ENCODE measurements at regions not wholly inside any gene's neighbourhood (a gene's known extent, or its start where the extent isn't known, plus 50 kb on each side); places are given as distances from the start of the nearest gene placed in this dataset.

GRCh38 chr11:103584021-103584420 lies 452.4 kb upstream of the DDI1 start:
- Histone ChIP-seq H3K27ac (ENCODE audit: low read length) (no peak overlapping the region), H3K9me3 (ENCODE audit: control insufficient read depth, low read depth, low read length) (no peaks in the 10 kb centered on the region), H3K4me1 (ENCODE audit: control insufficient read depth, insufficient read depth, low read length) (peaks cover 5% of the 10 kb centered on the region), H3K27me3 (ENCODE audit: control insufficient read depth, insufficient read depth, low read length) (no peaks in the 10 kb centered on the region), H3K36me3 (ENCODE audit: control insufficient read depth, insufficient read depth, low read length) (no peaks in the 10 kb centered on the region), H3K4me3 (ENCODE audit: low read length) (no peak overlapping the region)
- no peak for DNase-seq
- WGBS (ENCODE audit: insufficient coverage, low lambda C conversion rate), result 80% methylated on average over 1 of the region's 2 CpGs

GRCh38 chr11:103584720-103585119 lies 451.7 kb upstream of the DDI1 start:
- WGBS (ENCODE audit: insufficient coverage, low lambda C conversion rate), result no CpG with 5 or more reads among the region's 1 CpG
- H3K27ac ChIP-seq (ENCODE audit: low read length), result no peak overlapping the region

GRCh38 chr11:103585401-103585800 lies 451.0 kb upstream of the DDI1 start:
- Histone ChIP-seq H3K9me3 (ENCODE audit: control insufficient read depth, low read depth, low read length) (no peaks in the 10 kb centered on the region), H3K27me3 (ENCODE audit: control insufficient read depth, insufficient read depth, low read length) (no peaks in the 10 kb centered on the region), H3K36me3 (ENCODE audit: control insufficient read depth, insufficient read depth, low read length) (no peaks in the 10 kb centered on the region), H3K27ac (ENCODE audit: low read length) (no peak overlapping the region), H3K4me3 (ENCODE audit: low read length) (no peak overlapping the region), H3K4me1 (ENCODE audit: control insufficient read depth, insufficient read depth, low read length) (peaks cover 5% of the 10 kb centered on the region)
- no peak for DNase-seq
- WGBS (ENCODE audit: insufficient coverage, low lambda C conversion rate), result no CpG with 5 or more reads among the region's 2 CpGs

More at GRCh38 chr11:103584720-103585119, 451.7 kb upstream of the DDI1 start:
- Histone ChIP-seq H3K9me3 (ENCODE audit: control insufficient read depth, low read depth, low read length) (no peaks in the 10 kb centered on the region), H3K27me3 (ENCODE audit: control insufficient read depth, insufficient read depth, low read length) (no peaks in the 10 kb centered on the region), H3K36me3 (ENCODE audit: control insufficient read depth, insufficient read depth, low read length) (no peaks in the 10 kb centered on the region), H3K4me3 (ENCODE audit: low read length) (no peak overlapping the region), H3K4me1 (ENCODE audit: control insufficient read depth, insufficient read depth, low read length) (peaks cover 5% of the 10 kb centered on the region)
- no peak for DNase-seq

GRCh38 chr11:103585911-103586310 lies 450.5 kb upstream of the DDI1 start:
- WGBS (ENCODE audit: insufficient coverage, low lambda C conversion rate), result 0% methylated on average over 1 of the region's 5 CpGs
- no peak for DNase-seq
- Histone ChIP-seq H3K36me3 (ENCODE audit: control insufficient read depth, insufficient read depth, low read length) (no peaks in the 10 kb centered on the region), H3K4me1 (ENCODE audit: control insufficient read depth, insufficient read depth, low read length) (peaks cover 5% of the 10 kb centered on the region), H3K27ac (ENCODE audit: low read length) (no peak overlapping the region), H3K9me3 (ENCODE audit: control insufficient read depth, low read depth, low read length) (no peaks in the 10 kb centered on the region), H3K27me3 (ENCODE audit: control insufficient read depth, insufficient read depth, low read length) (no peaks in the 10 kb centered on the region), H3K4me3 (ENCODE audit: low read length) (no peak overlapping the region)

GRCh38 chr11:103586756-103587155 lies 449.7 kb upstream of the DDI1 start:
- no peak for DNase-seq
- no peaks in the 10 kb centered on the region for H3K27me3 ChIP-seq (ENCODE audit: control insufficient read depth, insufficient read depth, low read length)
- WGBS (ENCODE audit: insufficient coverage, low lambda C conversion rate), result no CpG with 5 or more reads among the region's 1 CpG
- H3K36me3 ChIP-seq (ENCODE audit: control insufficient read depth, insufficient read depth, low read length), result no peaks in the 10 kb centered on the region
- no peak overlapping the region for H3K4me3 ChIP-seq (ENCODE audit: low read length)
- no peaks in the 10 kb centered on the region for H3K4me1 ChIP-seq (ENCODE audit: control insufficient read depth, insufficient read depth, low read length)
- H3K9me3 ChIP-seq (ENCODE audit: control insufficient read depth, low read depth, low read length), result no peaks in the 10 kb centered on the region
- H3K27ac ChIP-seq (ENCODE audit: low read length), result no peak overlapping the region

- Histone ChIP-seq H3K9me3 (ENCODE audit: control insufficient read depth, low read depth, low read length) (no peaks in the 10 kb centered on the region), H3K4me1 (ENCODE audit: control insufficient read depth, insufficient read depth, low read length) (no peaks in the 10 kb centered on the region), H3K27ac (ENCODE audit: low read length) (no peak overlapping the region), H3K27me3 (ENCODE audit: control insufficient read depth, insufficient read depth, low read length) (no peaks in the 10 kb centered on the region), H3K36me3 (ENCODE audit: control insufficient read depth, insufficient read depth, low read length) (no peaks in the 10 kb centered on the region), H3K4me3 (ENCODE audit: low read length) (no peak overlapping the region)
- DNase-seq, result peak in 1 of 2 donors; percentile 10
- 75% methylated on average over 2 of the region's 4 CpGs for WGBS (ENCODE audit: insufficient coverage, low lambda C conversion rate)
These were observed 448.3 kb upstream of the DDI1 start for GRCh38 chr11:103587901-103588788.

- H3K4me3 ChIP-seq (ENCODE audit: low read length), result no peak overlapping the region
- DNase-seq, result no peak
- no peaks in the 10 kb centered on the region for H3K9me3 ChIP-seq (ENCODE audit: control insufficient read depth, low read depth, low read length)
- no peaks in the 10 kb centered on the region for H3K27me3 ChIP-seq (ENCODE audit: control insufficient read depth, insufficient read depth, low read length)
- H3K27ac ChIP-seq (ENCODE audit: low read length), result no peak overlapping the region
- 100% methylated on average over 1 of the region's 3 CpGs for WGBS (ENCODE audit: insufficient coverage, low lambda C conversion rate)
- H3K4me1 ChIP-seq (ENCODE audit: control insufficient read depth, insufficient read depth, low read length), result peaks cover 6% of the 10 kb centered on the region
- H3K36me3 ChIP-seq (ENCODE audit: control insufficient read depth, insufficient read depth, low read length), result no peaks in the 10 kb centered on the region
These were observed 444.9 kb upstream of the DDI1 start for GRCh38 chr11:103591554-103591953.

- Histone ChIP-seq H3K9me3 (ENCODE audit: control insufficient read depth, low read depth, low read length) (no peaks in the 10 kb centered on the region), H3K4me1 (ENCODE audit: control insufficient read depth, insufficient read depth, low read length) (peaks cover 6% of the 10 kb centered on the region), H3K27ac (ENCODE audit: low read length) (no peak overlapping the region), H3K27me3 (ENCODE audit: control insufficient read depth, insufficient read depth, low read length) (no peaks in the 10 kb centered on the region), H3K36me3 (ENCODE audit: control insufficient read depth, insufficient read depth, low read length) (no peaks in the 10 kb centered on the region), H3K4me3 (ENCODE audit: low read length) (no peak overlapping the region)
- no peak for DNase-seq
These were observed 442.2 kb upstream of the DDI1 start for GRCh38 chr11:103594283-103594682.

GRCh38 chr11:103596315-103596714 lies 440.1 kb upstream of the DDI1 start:
- H3K27ac ChIP-seq (ENCODE audit: low read length), result no peak overlapping the region
- H3K4me1 ChIP-seq (ENCODE audit: control insufficient read depth, insufficient read depth, low read length), result peaks cover 6% of the 10 kb centered on the region
- WGBS (ENCODE audit: insufficient coverage, low lambda C conversion rate), result no CpG with 5 or more reads among the region's 3 CpGs
- no peaks in the 10 kb centered on the region for H3K36me3 ChIP-seq (ENCODE audit: control insufficient read depth, insufficient read depth, low read length)
- no peak overlapping the region for H3K4me3 ChIP-seq (ENCODE audit: low read length)
- H3K27me3 ChIP-seq (ENCODE audit: control insufficient read depth, insufficient read depth, low read length), result no peaks in the 10 kb centered on the region
- H3K9me3 ChIP-seq (ENCODE audit: control insufficient read depth, low read depth, low read length), result no peaks in the 10 kb centered on the region
- DNase-seq, result no peak

- H3K36me3 ChIP-seq (ENCODE audit: control insufficient read depth, insufficient read depth, low read length), result no peaks in the 10 kb centered on the region
- H3K4me1 ChIP-seq (ENCODE audit: control insufficient read depth, insufficient read depth, low read length), result no peaks in the 10 kb centered on the region
- no CpG with 5 or more reads among the region's 3 CpGs for WGBS (ENCODE audit: insufficient coverage, low lambda C conversion rate)
- H3K27me3 ChIP-seq (ENCODE audit: control insufficient read depth, insufficient read depth, low read length), result peaks cover 2% of the 10 kb centered on the region
- H3K4me3 ChIP-seq (ENCODE audit: low read length), result no peak overlapping the region
- no peak overlapping the region for H3K27ac ChIP-seq (ENCODE audit: low read length)
- DNase-seq, result peak; percentile 34 to 42
- H3K9me3 ChIP-seq (ENCODE audit: control insufficient read depth, low read depth, low read length), result no peaks in the 10 kb centered on the region
These were observed 435.1 kb upstream of the DDI1 start for GRCh38 chr11:103601225-103601846.

- Histone ChIP-seq H3K27ac (ENCODE audit: low read length) (no peak overlapping the region), H3K9me3 (ENCODE audit: control insufficient read depth, low read depth, low read length) (no peaks in the 10 kb centered on the region), H3K4me1 (ENCODE audit: control insufficient read depth, insufficient read depth, low read length) (no peaks in the 10 kb centered on the region), H3K27me3 (ENCODE audit: control insufficient read depth, insufficient read depth, low read length) (peaks cover 2% of the 10 kb centered on the region), H3K4me3 (ENCODE audit: low read length) (no peak overlapping the region), H3K36me3 (ENCODE audit: control insufficient read depth, insufficient read depth, low read length) (no peaks in the 10 kb centered on the region)
- DNase-seq, result no peak
These were observed 433.6 kb upstream of the DDI1 start for GRCh38 chr11:103602840-103603239.

All from large intestine (tissue), 3 donors.